Stimulated activated CD4-positive, alpha-beta T cell treated with anti-CD3 and anti-CD28 coated beads, Interleukin-1b, Interleukin-23, amount 100 ng/mL, for 48 hours (primary cell): ENCODE measurements at regions not wholly inside any gene's neighbourhood (a gene's known extent, or its start where the extent isn't known, plus 50 kb on each side); places are given as distances from the start of the nearest gene placed in this dataset.
"Not testable (repeated sequence)": the region's sequence is repeated elsewhere in the genome, so short reads cannot be mapped to it uniquely, and the experiment has no call there.

Source experiments
- DNase-seq: peaks from one replicate; pipeline ENCODE4 v3.0.0-alpha.2; 2020

- not testable (repeated sequence) for DNase-seq
Measured at GRCh38 chr20:29320216-29320949, 1937.1 kb upstream of the DEFB115 start.

GRCh38 chr20:29323631-29324515, 1933.6 kb upstream of the DEFB115 start:
- not testable (repeated sequence) for DNase-seq

GRCh38 chr20:29324516-29325303, 1932.8 kb upstream of the DEFB115 start:
- not testable (repeated sequence) for DNase-seq

GRCh38 chr20:29325304-29325640, 1932.2 kb upstream of the DEFB115 start:
- no peak for DNase-seq

GRCh38 chr20:29325781-29326180, 1931.7 kb upstream of the DEFB115 start:
- not testable (repeated sequence) for DNase-seq

- DNase-seq = no peak
Measured at GRCh38 chr20:29326376-29327070, 1930.9 kb upstream of the DEFB115 start.

- DNase-seq = peak; percentile 39
Measured at GRCh38 chr20:29327600-29328420, 1929.7 kb upstream of the DEFB115 start.

GRCh38 chr20:29330429-29331115, 1926.9 kb upstream of the DEFB115 start:
- not testable (repeated sequence) for DNase-seq

GRCh38 chr20:29349836-29350235, 1907.6 kb upstream of the DEFB115 start:
- no peak for DNase-seq

GRCh38 chr20:29375937-29376336, 1881.5 kb upstream of the DEFB115 start:
- not testable (repeated sequence) for DNase-seq

GRCh38 chr20:29392853-29393252, 1864.6 kb upstream of the DEFB115 start:
- DNase-seq = not testable (repeated sequence)

GRCh38 chr20:29408034-29408695, 1849.3 kb upstream of the DEFB115 start:
- no peak for DNase-seq

- DNase-seq = not testable (repeated sequence)
Measured at GRCh38 chr20:29408707-29409106, 1848.8 kb upstream of the DEFB115 start.

GRCh38 chr20:29409160-29409689, 1848.2 kb upstream of the DEFB115 start:
- DNase-seq = not testable (repeated sequence)

- DNase-seq = no peak
Measured at GRCh38 chr20:29409833-29410805, 1847.3 kb upstream of the DEFB115 start.

- no peak for DNase-seq
Measured at GRCh38 chr20:29410806-29411457, 1846.5 kb upstream of the DEFB115 start.

- not testable (repeated sequence) for DNase-seq
Measured at GRCh38 chr20:29411458-29411820, 1846.0 kb upstream of the DEFB115 start.

GRCh38 chr20:29419378-29419777, 1838.1 kb upstream of the DEFB115 start:
- DNase-seq = no peak
